Uterus (tissue), 2 donors: ENCODE measurements at regions not wholly inside any gene's neighbourhood (a gene's known extent, or its start where the extent isn't known, plus 50 kb on each side); places are given as distances from the start of the nearest gene placed in this dataset.

Experiments
- POLR2A ChIP-seq, 2 donors: fragments of 450-650 bp; IDR thresholded peaks; one replicate each; pipeline ENCODE4 v1.6.1; 2016; ENCODE audit warnings: antibody characterized with exemption in 2 of 2, mild to moderate bottlenecking in 1 of 2, moderate library complexity in 1 of 2
- TF ChIP-seq, protein P1 (sequence below), 4 experiments: fragments of 200-600 bp in 2 of 4; fragments of 450-650 bp in 2 of 4; sonication (generic) in 2 of 4; IDR thresholded peaks; one replicate each; pipeline ENCODE4 v1.5.1; 2016 to 2019; ENCODE audit warnings: antibody characterized with exemption in 4 of 4, mild to moderate bottlenecking in 2 of 4, moderate library complexity in 1 of 4

DNA sequence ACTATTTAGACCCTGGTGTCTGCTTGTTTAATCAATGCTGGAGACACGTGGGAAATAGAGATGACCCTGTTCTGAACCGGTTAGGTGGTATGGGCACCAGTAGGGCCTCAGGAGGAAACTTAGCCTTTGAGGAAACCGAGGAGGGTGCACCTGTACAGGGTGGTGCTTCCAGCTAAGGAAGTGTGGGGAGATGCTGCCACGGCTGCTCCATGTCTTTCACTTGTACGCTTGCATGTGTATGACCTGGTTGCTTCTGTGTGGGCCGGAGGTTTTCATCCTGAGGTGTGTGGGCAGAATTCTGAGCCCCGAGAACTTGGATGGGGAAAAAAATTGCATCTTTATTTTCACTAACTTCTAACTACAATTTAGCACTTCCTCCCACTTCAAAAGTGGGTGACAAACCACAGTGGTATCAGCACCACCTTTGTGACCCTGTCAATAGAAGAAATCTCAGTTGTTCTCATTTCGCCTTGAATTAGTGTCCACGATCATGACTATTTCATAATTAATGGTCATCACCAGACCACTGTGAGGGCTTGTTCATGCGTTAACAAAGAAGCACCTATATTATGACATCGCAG, 99.8 kb upstream of the SPATA31C2 start:
- TF ChIP-seq, protein P1, sequence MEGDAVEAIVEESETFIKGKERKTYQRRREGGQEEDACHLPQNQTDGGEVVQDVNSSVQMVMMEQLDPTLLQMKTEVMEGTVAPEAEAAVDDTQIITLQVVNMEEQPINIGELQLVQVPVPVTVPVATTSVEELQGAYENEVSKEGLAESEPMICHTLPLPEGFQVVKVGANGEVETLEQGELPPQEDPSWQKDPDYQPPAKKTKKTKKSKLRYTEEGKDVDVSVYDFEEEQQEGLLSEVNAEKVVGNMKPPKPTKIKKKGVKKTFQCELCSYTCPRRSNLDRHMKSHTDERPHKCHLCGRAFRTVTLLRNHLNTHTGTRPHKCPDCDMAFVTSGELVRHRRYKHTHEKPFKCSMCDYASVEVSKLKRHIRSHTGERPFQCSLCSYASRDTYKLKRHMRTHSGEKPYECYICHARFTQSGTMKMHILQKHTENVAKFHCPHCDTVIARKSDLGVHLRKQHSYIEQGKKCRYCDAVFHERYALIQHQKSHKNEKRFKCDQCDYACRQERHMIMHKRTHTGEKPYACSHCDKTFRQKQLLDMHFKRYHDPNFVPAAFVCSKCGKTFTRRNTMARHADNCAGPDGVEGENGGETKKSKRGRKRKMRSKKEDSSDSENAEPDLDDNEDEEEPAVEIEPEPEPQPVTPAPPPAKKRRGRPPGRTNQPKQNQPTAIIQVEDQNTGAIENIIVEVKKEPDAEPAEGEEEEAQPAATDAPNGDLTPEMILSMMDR (IDR thresholded peaks at IDR 0.05) = no peak
- no peak for TF ChIP-seq POLR2A (IDR thresholded peaks at IDR 0.05)
